SK-N-SH treated with all-trans-retinoic acid at 6 μM for 48 hours (cell line): ENCODE measurements at regions not wholly inside any gene's neighbourhood (a gene's known extent, or its start where the extent isn't known, plus 50 kb on each side); places are given as distances from the start of the nearest gene placed in this dataset.

Experiments used
- CREB5 ChIP-seq: fragments of 250-450 bp; sonication (Bioruptor Pico); IDR thresholded peaks from 2 replicates; pipeline ENCODE4 v1.5.1; 2020; ENCODE audit warnings: low read depth, mild to moderate bottlenecking, moderate library complexity
- CSDC2 ChIP-seq: fragments of 250-450 bp; sonication (Bioruptor Pico); IDR thresholded peaks from 2 replicates; pipeline ENCODE4 v1.5.0; 2020; ENCODE audit warnings: mild to moderate bottlenecking, moderate library complexity
- ZFP3 ChIP-seq: fragments of 250-450 bp; sonication (Bioruptor Pico); IDR thresholded peaks from 2 replicates; pipeline ENCODE4 v1.5.0; 2020; ENCODE audit warnings: mild to moderate bottlenecking, moderate library complexity
- ZNF8 ChIP-seq: fragments of 450-650 bp; formaldehyde crosslinking; IDR thresholded peaks from 2 replicates; pipeline ENCODE4 v1.5.0; 2020; ENCODE audit warnings: mild to moderate bottlenecking, moderate library complexity

GRCh38 chr17:27960183-27960849, 67.2 kb upstream of the LYRM9 start:
- TF ChIP-seq CSDC2 (CRISPR knock-in tag) (no peak), CREB5 (no peak), ZFP3 (CRISPR knock-in tag) (no peak), ZNF8 (CRISPR knock-in tag) (no peak)
